Caco-2 (cell line): ENCODE measurements at regions not wholly inside any gene's neighbourhood (a gene's known extent, or its start where the extent isn't known, plus 50 kb on each side); places are given as distances from the start of the nearest gene placed in this dataset.

Source experiments
- BruUV-seq: library from RNA; stranded (reverse); fragments of 400-500 nt; replicated peaks from 2 replicates; lab custom pipeline; 2021; lab: Mats Ljungman, UMichigan
- CTCF ChIA-PET: fragments of 300-600 bp; sonication (Branson Sonifier 250); formaldehyde crosslinking; loops from one replicate; lab custom pipeline; 2022; ENCODE audit warnings: antibody characterized with exemption; lab: Charles Lee
- POLR2A ChIA-PET: fragments of 300-600 bp; sonication (Branson Sonifier 250); formaldehyde crosslinking; loops from one replicate; lab custom pipeline; 2022; ENCODE audit warnings: antibody characterized with exemption; lab: Charles Lee
- DNase-seq, 2 experiments: peaks; one replicate each; pipeline versions ENCODE4 v3.0.0 to v3.0.0-alpha.2; 2020 to 2022
- H3K27me3 ChIP-seq: replicated peaks from 2 replicates; pipeline ENCODE4 v1.6.0; 2011; ENCODE audit warnings: low read length; ENCODE audit not compliant: control insufficient read depth, insufficient read depth
- H3K36me3 ChIP-seq: 2 replicates; pipeline ENCODE4 v1.5.1; 2011; ENCODE audit warnings: low read length; ENCODE audit not compliant: control insufficient read depth, insufficient read depth
- H3K4me1 ChIP-seq: fragments of 250-450 bp; sonication (Bioruptor Pico); 2 replicates; pipeline ENCODE4 v1.5.1; 2020; ENCODE audit warnings: mild to moderate bottlenecking
- H3K4me3 ChIP-seq: 2 replicates; pipeline ENCODE4 v1.5.1; 2011; ENCODE audit warnings: low read depth, mild to moderate bottlenecking, control low read depth, low read length
- H3K9me3 ChIP-seq: fragments of 250-450 bp; sonication (Bioruptor Pico); 2 replicates; pipeline ENCODE4 v1.5.1; 2020; ENCODE audit warnings: mild to moderate bottlenecking, moderate library complexity
- H3K27ac Mint-ChIP-seq: one replicate; pipeline ENCODE4 v1.8.0; 2022; ENCODE audit warnings: mixed read lengths; ENCODE audit not compliant: unreplicated experiment
- H3K27me3 Mint-ChIP-seq: one replicate; pipeline ENCODE4 v1.8.0; 2022; ENCODE audit warnings: mixed read lengths; ENCODE audit not compliant: insufficient read depth, unreplicated experiment
- H3K36me3 Mint-ChIP-seq: one replicate; pipeline ENCODE4 v1.8.0; 2022; ENCODE audit warnings: mild to moderate bottlenecking, mixed read lengths; ENCODE audit not compliant: insufficient read depth, unreplicated experiment
- H3K4me1 Mint-ChIP-seq: one replicate; pipeline ENCODE4 v1.8.0; 2022; ENCODE audit warnings: low read depth, mixed read lengths; ENCODE audit not compliant: unreplicated experiment
- H3K4me3 Mint-ChIP-seq: one replicate; pipeline ENCODE4 v1.8.0; 2022; ENCODE audit warnings: mild to moderate bottlenecking, moderate library complexity, mixed read lengths; ENCODE audit not compliant: unreplicated experiment
- H3K9me3 Mint-ChIP-seq: one replicate; pipeline ENCODE4 v1.8.0; 2022; ENCODE audit warnings: mixed read lengths; ENCODE audit not compliant: unreplicated experiment
- intact Hi-C: fragments of 100-400 bp; cut with micrococcal nuclease; formaldehyde crosslinking; loops from one replicate; pipeline ENCODE4 v1.10.0; 2022; ENCODE audit not compliant: unreplicated experiment
- TF ChIP-seq, protein P1 (sequence below), 2 experiments: fragments of 200-600 bp in 1 of 2; IDR thresholded peaks; 1 replicate in 1 of 2; 2 replicates in 1 of 2; pipeline versions ENCODE4 v1.5.1 to v1.8.0; 2011 to 2022; ENCODE audit warnings: antibody characterized with exemption in 1 of 2, control low read depth in 1 of 2, inconsistent platforms in 1 of 2, low read depth in 1 of 2, low read length in 1 of 2, mild to moderate bottlenecking in 1 of 2, moderate library complexity in 1 of 2; ENCODE audit not compliant: insufficient read depth in 1 of 2, severe bottlenecking in 1 of 2, unreplicated experiment in 1 of 2

DNA sequence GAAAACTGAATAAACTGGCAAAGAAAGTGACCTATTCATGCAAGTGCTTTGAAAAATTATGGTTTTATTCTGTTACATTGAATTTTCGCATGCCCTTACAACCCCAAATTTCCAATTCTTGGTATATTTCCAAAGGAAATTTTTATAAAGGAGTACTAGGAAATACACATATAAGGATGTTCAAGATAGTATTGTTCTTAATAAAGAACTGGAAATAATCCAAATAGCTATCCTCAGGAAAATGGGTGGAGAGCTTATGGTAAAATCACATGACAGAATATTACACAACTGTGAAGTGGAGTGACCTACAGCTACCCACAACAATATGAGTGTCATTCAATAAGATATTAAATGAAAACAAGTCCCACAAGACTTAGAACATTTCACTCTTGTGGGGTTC, 138.9 kb upstream of the BMPER start:
- TF ChIP-seq, protein P1, sequence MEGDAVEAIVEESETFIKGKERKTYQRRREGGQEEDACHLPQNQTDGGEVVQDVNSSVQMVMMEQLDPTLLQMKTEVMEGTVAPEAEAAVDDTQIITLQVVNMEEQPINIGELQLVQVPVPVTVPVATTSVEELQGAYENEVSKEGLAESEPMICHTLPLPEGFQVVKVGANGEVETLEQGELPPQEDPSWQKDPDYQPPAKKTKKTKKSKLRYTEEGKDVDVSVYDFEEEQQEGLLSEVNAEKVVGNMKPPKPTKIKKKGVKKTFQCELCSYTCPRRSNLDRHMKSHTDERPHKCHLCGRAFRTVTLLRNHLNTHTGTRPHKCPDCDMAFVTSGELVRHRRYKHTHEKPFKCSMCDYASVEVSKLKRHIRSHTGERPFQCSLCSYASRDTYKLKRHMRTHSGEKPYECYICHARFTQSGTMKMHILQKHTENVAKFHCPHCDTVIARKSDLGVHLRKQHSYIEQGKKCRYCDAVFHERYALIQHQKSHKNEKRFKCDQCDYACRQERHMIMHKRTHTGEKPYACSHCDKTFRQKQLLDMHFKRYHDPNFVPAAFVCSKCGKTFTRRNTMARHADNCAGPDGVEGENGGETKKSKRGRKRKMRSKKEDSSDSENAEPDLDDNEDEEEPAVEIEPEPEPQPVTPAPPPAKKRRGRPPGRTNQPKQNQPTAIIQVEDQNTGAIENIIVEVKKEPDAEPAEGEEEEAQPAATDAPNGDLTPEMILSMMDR (IDR thresholded peaks at IDR 0.05; ENCODE audit: insufficient read depth in 1 of 2, low read depth in 1 of 2, low read length in 1 of 2, severe bottlenecking in 1 of 2, unreplicated experiment in 1 of 2): no peak
- ChIA-PET CTCF (no interaction called here), POLR2A (no interaction called here)
- H3K4me3 Mint-ChIP-seq: no peak overlapping the region
- intact Hi-C loops: no loop called here
- no peaks in the 10 kb centered on the region for H3K9me3 Mint-ChIP-seq
- H3K9me3 ChIP-seq: no peaks in the 10 kb centered on the region
- no peak overlapping the region for H3K4me3 ChIP-seq
- no TSS peak for BruUV-seq
- H3K27me3 Mint-ChIP-seq: peaks cover under 1% of the 10 kb centered on the region
- H3K27me3 ChIP-seq: no peaks in the 10 kb centered on the region
- no peak overlapping the region for H3K27ac Mint-ChIP-seq
- DNase-seq: no peak
- H3K4me1 Mint-ChIP-seq: peaks cover 9% of the 10 kb centered on the region
- H3K36me3 Mint-ChIP-seq: no peaks in the 10 kb centered on the region
- peaks cover 17% of the 10 kb centered on the region for H3K4me1 ChIP-seq
- no peaks in the 10 kb centered on the region for H3K36me3 ChIP-seq

DNA sequence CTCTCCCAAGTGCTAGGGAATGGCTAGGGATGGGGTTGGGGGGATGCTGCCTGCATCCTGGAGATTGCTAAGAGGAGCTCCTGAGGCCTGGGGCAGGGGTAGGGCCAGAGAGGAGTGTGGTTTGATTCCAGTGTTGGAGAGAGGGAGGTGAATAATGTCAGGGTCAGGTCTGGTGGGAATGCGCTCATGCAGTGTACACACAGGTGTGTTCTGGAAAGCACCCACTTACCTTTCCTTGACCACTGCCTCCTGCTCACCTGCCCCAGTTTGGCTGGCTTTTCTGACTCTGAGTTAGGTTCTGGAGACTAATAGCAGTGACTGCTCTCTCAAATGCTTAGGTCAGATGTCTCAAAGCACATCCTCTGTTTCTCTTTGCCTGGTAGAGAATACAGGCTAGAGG, 135.4 kb upstream of the BMPER start:
- CTCF ChIA-PET: no interaction called here
- no peak overlapping the region for H3K27ac Mint-ChIP-seq

DNA sequence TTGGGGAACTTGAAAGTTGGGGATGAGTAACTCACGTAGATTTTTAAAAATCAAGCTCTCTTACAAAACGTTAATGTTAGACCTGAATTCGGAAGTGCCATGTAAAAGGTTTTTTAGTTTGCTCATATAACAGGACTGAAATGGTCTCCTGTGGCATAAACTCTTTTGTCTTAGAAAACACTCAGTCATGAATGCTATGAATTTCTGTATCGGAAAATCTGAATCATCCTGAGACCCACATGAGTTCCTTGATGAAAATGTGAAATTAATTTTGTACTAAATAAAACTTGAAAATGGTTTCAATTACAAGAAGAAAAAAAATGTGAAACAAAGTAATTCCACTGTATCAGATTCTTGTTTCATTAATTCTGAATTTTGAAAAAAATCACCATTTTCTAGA, 134.8 kb upstream of the BMPER start:
- Histone ChIP-seq H3K4me3 (no peak overlapping the region), H3K9me3 (no peaks in the 10 kb centered on the region), H3K4me1 (peaks cover 2% of the 10 kb centered on the region; the same call in 1 of the 2 replicates), H3K27me3 (no peaks in the 10 kb centered on the region), H3K36me3 (no peaks in the 10 kb centered on the region)
- intact Hi-C loops: no loop called here
- ChIA-PET POLR2A (no interaction called here), CTCF (no interaction called here)
- Mint-ChIP-seq H3K27ac (no peak overlapping the region), H3K4me3 (no peak overlapping the region), H3K27me3 (no peaks in the 10 kb centered on the region), H3K36me3 (no peaks in the 10 kb centered on the region), H3K9me3 (no peaks in the 10 kb centered on the region), H3K4me1 (peaks cover 9% of the 10 kb centered on the region)
- TF ChIP-seq, protein P1 (IDR thresholded peaks at IDR 0.05; ENCODE audit: insufficient read depth in 1 of 2, low read depth in 1 of 2, low read length in 1 of 2, severe bottlenecking in 1 of 2, unreplicated experiment in 1 of 2): no peak
- no peak for DNase-seq
- BruUV-seq: no TSS peak

More for the DNA sequence above, 135.4 kb upstream of the BMPER start:
- H3K4me3 ChIP-seq: no peak overlapping the region
- Mint-ChIP-seq H3K27me3 (no peaks in the 10 kb centered on the region), H3K9me3 (no peaks in the 10 kb centered on the region), H3K36me3 (no peaks in the 10 kb centered on the region), H3K4me3 (no peak overlapping the region), H3K4me1 (peaks cover 12% of the 10 kb centered on the region)
- no peaks in the 10 kb centered on the region for H3K9me3 ChIP-seq
- intact Hi-C loops: no loop called here
- no peaks in the 10 kb centered on the region for H3K27me3 ChIP-seq
- H3K36me3 ChIP-seq: no peaks in the 10 kb centered on the region
- TF ChIP-seq, protein P1 (IDR thresholded peaks at IDR 0.05; ENCODE audit: insufficient read depth in 1 of 2, low read depth in 1 of 2, low read length in 1 of 2, severe bottlenecking in 1 of 2, unreplicated experiment in 1 of 2): no peak
- DNase-seq: no peak
- POLR2A ChIA-PET: no interaction called here
- peaks cover 7% of the 10 kb centered on the region for H3K4me1 ChIP-seq
- BruUV-seq: no TSS peak
